ENCODE measurements at regions not wholly inside any gene's neighbourhood (a gene's known extent, or its start where the extent isn't known, plus 50 kb on each side); places are given as distances from the start of the nearest gene placed in this dataset.

- TF ChIP-seq FOXM1 (IDR thresholded peaks at IDR 0.05; ENCODE audit: borderline replicate concordance, low read depth) (no peak), YY1 (IDR thresholded peaks at IDR 0.05; ENCODE audit: low read depth) (no peak), REST (IDR thresholded peaks at IDR 0.05; ENCODE audit: low read depth) (no peak), TCF12 (IDR thresholded peaks at IDR 0.05; ENCODE audit: low read depth) (no peak), CEBPB (IDR thresholded peaks at IDR 0.05) (no peak), EP300 (IDR thresholded peaks at IDR 0.05; ENCODE audit: borderline replicate concordance) (no peak), TEAD4 (IDR thresholded peaks at IDR 0.05) (no peak), NFIC (IDR thresholded peaks at IDR 0.05) (no peak), ZBTB7A (IDR thresholded peaks at IDR 0.05; ENCODE audit: low read depth) (no peak), RAD21 (IDR thresholded peaks at IDR 0.05; ENCODE audit: low read depth) (no peak)
These were observed 55.9 kb upstream of the CTPS1 start for GRCh38 chr1:40923511-40924020.

- no peak for TF ChIP-seq RAD21 (IDR thresholded peaks at IDR 0.05; ENCODE audit: low read depth)
- no peak for TF ChIP-seq MAX (IDR thresholded peaks at IDR 0.05)
- TF ChIP-seq CREB1 (IDR thresholded peaks at IDR 0.05; ENCODE audit: low read depth), result no peak
These were observed 54.7 kb upstream of the CTPS1 start for GRCh38 chr1:40924767-40925166.

- TF ChIP-seq USF1 (IDR thresholded peaks at IDR 0.05), result no peak
- TF ChIP-seq NFIC (IDR thresholded peaks at IDR 0.05), result no peak
- TF ChIP-seq FOXM1 (IDR thresholded peaks at IDR 0.05; ENCODE audit: borderline replicate concordance, low read depth), result no peak
- no peak for TF ChIP-seq TEAD4 (IDR thresholded peaks at IDR 0.05)
- TF ChIP-seq REST (IDR thresholded peaks at IDR 0.05; ENCODE audit: low read depth), result no peak
- no peak for TF ChIP-seq EGR1 (IDR thresholded peaks at IDR 0.05)
- TF ChIP-seq TAF1 (IDR thresholded peaks at IDR 0.05; ENCODE audit: low read depth), result no peak
- no peak for TF ChIP-seq MAX (IDR thresholded peaks at IDR 0.05)
- no peak for TF ChIP-seq YY1 (IDR thresholded peaks at IDR 0.05; ENCODE audit: low read depth)
- TF ChIP-seq CEBPB (IDR thresholded peaks at IDR 0.05), result no peak
- no peak for TF ChIP-seq CREB1 (IDR thresholded peaks at IDR 0.05; ENCODE audit: low read depth)
- no peak for TF ChIP-seq ZBTB7A (IDR thresholded peaks at IDR 0.05; ENCODE audit: low read depth)
- no peak for TF ChIP-seq RAD21 (IDR thresholded peaks at IDR 0.05; ENCODE audit: low read depth)
- TF ChIP-seq EP300 (IDR thresholded peaks at IDR 0.05; ENCODE audit: borderline replicate concordance), result no peak
These were observed 53.6 kb upstream of the CTPS1 start for GRCh38 chr1:40925834-40926410.

DNA sequence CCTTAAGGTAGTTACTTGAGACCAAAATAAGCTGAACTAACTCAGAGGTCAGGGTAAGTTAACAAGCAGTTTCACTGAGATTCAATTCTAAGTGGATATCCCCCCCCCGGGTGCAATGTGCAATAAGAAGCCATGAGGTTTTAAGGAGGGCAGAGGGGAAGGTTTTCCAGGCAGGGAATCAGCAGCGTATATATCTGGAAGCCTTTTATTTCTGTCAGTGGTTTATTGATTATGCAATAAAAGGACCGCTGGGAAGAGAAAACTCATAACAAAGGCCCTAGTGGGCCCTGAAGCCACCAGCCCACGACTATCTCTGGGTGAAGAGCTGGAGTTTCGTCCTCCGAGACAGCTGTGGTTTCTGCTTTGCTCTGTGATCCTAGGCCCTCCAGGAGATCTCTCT is 53.1 kb upstream of the CTPS1 start:
- TF ChIP-seq EP300 (IDR thresholded peaks at IDR 0.05; ENCODE audit: borderline replicate concordance) (no peak), NFIC (IDR thresholded peaks at IDR 0.05) (no peak), ZBTB7A (IDR thresholded peaks at IDR 0.05; ENCODE audit: low read depth) (no peak), YY1 (IDR thresholded peaks at IDR 0.05; ENCODE audit: low read depth) (no peak), RAD21 (IDR thresholded peaks at IDR 0.05; ENCODE audit: low read depth) (no peak), USF1 (IDR thresholded peaks at IDR 0.05) (no peak), FOXM1 (IDR thresholded peaks at IDR 0.05; ENCODE audit: borderline replicate concordance, low read depth) (no peak), MAX (IDR thresholded peaks at IDR 0.05) (no peak), CEBPB (IDR thresholded peaks at IDR 0.05) (no peak), CREB1 (IDR thresholded peaks at IDR 0.05; ENCODE audit: low read depth) (no peak), REST (IDR thresholded peaks at IDR 0.05; ENCODE audit: low read depth) (no peak), TAF1 (IDR thresholded peaks at IDR 0.05; ENCODE audit: low read depth) (no peak), EGR1 (IDR thresholded peaks at IDR 0.05) (no peak), TCF12 (IDR thresholded peaks at IDR 0.05; ENCODE audit: low read depth) (no peak)

Measured in Ishikawa (cell line).